Glutamatergic neuron (in vitro differentiated cells): ENCODE measurements at regions not wholly inside any gene's neighbourhood (a gene's known extent, or its start where the extent isn't known, plus 50 kb on each side); places are given as distances from the start of the nearest gene placed in this dataset.

Experiments used
- DNase-seq: peaks from one replicate; pipeline ENCODE4 v3.0.0; 2022
- H3K27ac Mint-ChIP-seq: one replicate; pipeline ENCODE4 v1.8.0; 2020; ENCODE audit warnings: mild to moderate bottlenecking, mixed read lengths, inconsistent platforms; ENCODE audit not compliant: unreplicated experiment
- H3K27me3 Mint-ChIP-seq: one replicate; pipeline ENCODE4 v1.8.0; 2020; ENCODE audit warnings: mild to moderate bottlenecking, moderate library complexity, mixed read lengths, inconsistent platforms; ENCODE audit not compliant: unreplicated experiment
- H3K36me3 Mint-ChIP-seq: one replicate; pipeline ENCODE4 v1.8.0; 2020; ENCODE audit warnings: mild to moderate bottlenecking, mixed read lengths, inconsistent platforms; ENCODE audit not compliant: unreplicated experiment
- H3K4me1 Mint-ChIP-seq: one replicate; pipeline ENCODE4 v1.8.0; 2020; ENCODE audit warnings: mild to moderate bottlenecking, low read depth, mixed read lengths, inconsistent platforms; ENCODE audit not compliant: unreplicated experiment
- H3K4me3 Mint-ChIP-seq: one replicate; pipeline ENCODE4 v1.8.0; 2020; ENCODE audit warnings: mild to moderate bottlenecking, mixed read lengths, inconsistent platforms; ENCODE audit not compliant: unreplicated experiment
- H3K9me3 Mint-ChIP-seq: one replicate; pipeline ENCODE4 v1.8.0; 2020; ENCODE audit warnings: mild to moderate bottlenecking, moderate library complexity, mixed read lengths, inconsistent platforms; ENCODE audit not compliant: unreplicated experiment
- CTCF ChIP-seq: fragments of 200-600 bp; sonication (generic); IDR thresholded peaks from one replicate; pipeline ENCODE4 v1.5.0; 2021; ENCODE audit not compliant: partially characterized antibody, unreplicated experiment

- peaks cover 4% of the 10 kb centered on the region for H3K9me3 Mint-ChIP-seq
- H3K27me3 Mint-ChIP-seq, result peaks cover 1% of the 10 kb centered on the region
- H3K27ac Mint-ChIP-seq, result no peak overlapping the region
- no peak for TF ChIP-seq CTCF
- peaks cover 4% of the 10 kb centered on the region for H3K36me3 Mint-ChIP-seq
- DNase-seq, result no peak
- H3K4me3 Mint-ChIP-seq, result no peak overlapping the region
- H3K4me1 Mint-ChIP-seq, result no peaks in the 10 kb centered on the region
Observed at GRCh38 chr12:131499160-131499863, 211.6 kb upstream of the SFSWAP start.

GRCh38 chr12:131499864-131500190 lies 211.1 kb upstream of the SFSWAP start:
- Mint-ChIP-seq H3K27me3 (peaks cover 1% of the 10 kb centered on the region), H3K9me3 (peaks cover 4% of the 10 kb centered on the region), H3K4me3 (no peak overlapping the region), H3K27ac (no peak overlapping the region), H3K36me3 (peaks cover 4% of the 10 kb centered on the region), H3K4me1 (no peaks in the 10 kb centered on the region)
- no peak for TF ChIP-seq CTCF
- DNase-seq, result no peak

DNA sequence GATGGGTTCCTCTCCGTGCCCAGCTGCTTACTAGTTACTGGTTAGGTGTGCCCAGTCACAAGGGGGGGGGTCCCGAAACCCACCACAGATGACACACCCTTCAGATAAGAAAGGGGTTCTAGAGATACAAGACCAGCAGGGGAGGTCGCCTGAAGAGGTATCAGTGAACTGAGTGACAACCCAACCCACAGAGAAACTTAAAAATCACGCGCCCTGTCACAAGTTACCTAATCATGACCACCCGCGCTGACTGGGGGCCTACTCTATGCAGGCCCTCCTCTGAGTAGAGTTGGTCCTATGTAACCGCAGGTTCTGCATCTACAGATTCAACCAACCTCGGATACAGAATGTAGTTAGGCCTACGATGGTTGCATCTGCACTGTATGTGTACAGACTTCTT lies 210.3 kb upstream of the SFSWAP start:
- no peak for TF ChIP-seq CTCF

DNA sequence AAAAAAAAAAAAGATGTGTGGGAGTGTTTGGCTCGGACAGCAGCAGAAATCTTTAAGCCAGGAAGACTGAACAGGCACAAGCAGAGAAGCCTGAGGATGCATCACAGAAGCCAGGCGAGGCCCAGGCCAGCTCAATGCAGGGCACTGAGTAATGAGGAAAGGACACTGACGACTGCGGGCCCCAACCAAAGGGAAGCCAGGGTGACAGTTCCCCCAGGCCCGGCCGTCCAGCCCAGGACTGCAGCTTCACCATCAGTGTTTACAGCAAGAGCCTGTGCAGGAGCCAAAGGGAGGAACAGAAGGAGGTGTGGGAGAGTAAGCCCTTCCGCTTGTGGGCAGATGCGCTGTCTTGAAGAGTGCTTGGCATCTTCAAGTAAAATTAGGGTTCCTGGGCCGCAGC lies 205.3 kb upstream of the SFSWAP start:
- no peak overlapping the region for H3K27ac Mint-ChIP-seq
- peaks cover 23% of the 10 kb centered on the region for H3K4me1 Mint-ChIP-seq
- peaks cover 14% of the 10 kb centered on the region for H3K9me3 Mint-ChIP-seq
- H3K27me3 Mint-ChIP-seq, result peaks cover 16% of the 10 kb centered on the region
- no peak overlapping the region for H3K4me3 Mint-ChIP-seq
- peaks cover 4% of the 10 kb centered on the region for H3K36me3 Mint-ChIP-seq
- no peak for DNase-seq
- TF ChIP-seq CTCF, result no peak

More for the DNA sequence above, 210.3 kb upstream of the SFSWAP start:
- peaks cover 4% of the 10 kb centered on the region for H3K36me3 Mint-ChIP-seq
- no peak for DNase-seq
- H3K4me1 Mint-ChIP-seq, result peaks cover under 1% of the 10 kb centered on the region
- no peak overlapping the region for H3K27ac Mint-ChIP-seq
- no peaks in the 10 kb centered on the region for H3K27me3 Mint-ChIP-seq
- peaks cover 4% of the 10 kb centered on the region for H3K9me3 Mint-ChIP-seq
- no peak overlapping the region for H3K4me3 Mint-ChIP-seq

DNA sequence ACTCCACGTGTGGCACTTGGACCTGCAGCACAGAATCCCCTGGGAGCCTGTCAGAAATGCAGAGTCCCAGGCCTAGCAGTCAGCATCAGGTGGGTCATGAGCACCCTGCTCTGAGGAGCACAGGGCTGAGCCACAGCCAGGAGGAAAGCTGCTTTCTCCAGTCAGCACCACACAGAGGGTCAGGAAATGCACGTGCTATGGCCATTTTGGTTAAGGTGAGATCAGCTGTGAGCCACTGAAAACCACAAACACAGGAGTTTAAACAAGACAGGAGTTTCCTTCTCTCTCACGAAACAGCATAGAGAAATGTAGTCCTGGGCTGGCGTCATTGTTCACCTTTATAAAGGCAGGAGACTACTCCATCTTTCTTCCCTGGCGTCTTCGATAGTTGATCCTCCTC lies 204.5 kb upstream of the SFSWAP start:
- Mint-ChIP-seq H3K4me1 (peaks cover 23% of the 10 kb centered on the region), H3K9me3 (peaks cover 14% of the 10 kb centered on the region), H3K27me3 (peaks cover 16% of the 10 kb centered on the region), H3K4me3 (no peak overlapping the region), H3K36me3 (peaks cover 4% of the 10 kb centered on the region), H3K27ac (peak overlapping the region; percentile 79)
- no peak for DNase-seq
- TF ChIP-seq CTCF, result no peak
